ENCODE measurements at regions not wholly inside any gene's neighbourhood (a gene's known extent, or its start where the extent isn't known, plus 50 kb on each side); places are given as distances from the start of the nearest gene placed in this dataset.

DNA sequence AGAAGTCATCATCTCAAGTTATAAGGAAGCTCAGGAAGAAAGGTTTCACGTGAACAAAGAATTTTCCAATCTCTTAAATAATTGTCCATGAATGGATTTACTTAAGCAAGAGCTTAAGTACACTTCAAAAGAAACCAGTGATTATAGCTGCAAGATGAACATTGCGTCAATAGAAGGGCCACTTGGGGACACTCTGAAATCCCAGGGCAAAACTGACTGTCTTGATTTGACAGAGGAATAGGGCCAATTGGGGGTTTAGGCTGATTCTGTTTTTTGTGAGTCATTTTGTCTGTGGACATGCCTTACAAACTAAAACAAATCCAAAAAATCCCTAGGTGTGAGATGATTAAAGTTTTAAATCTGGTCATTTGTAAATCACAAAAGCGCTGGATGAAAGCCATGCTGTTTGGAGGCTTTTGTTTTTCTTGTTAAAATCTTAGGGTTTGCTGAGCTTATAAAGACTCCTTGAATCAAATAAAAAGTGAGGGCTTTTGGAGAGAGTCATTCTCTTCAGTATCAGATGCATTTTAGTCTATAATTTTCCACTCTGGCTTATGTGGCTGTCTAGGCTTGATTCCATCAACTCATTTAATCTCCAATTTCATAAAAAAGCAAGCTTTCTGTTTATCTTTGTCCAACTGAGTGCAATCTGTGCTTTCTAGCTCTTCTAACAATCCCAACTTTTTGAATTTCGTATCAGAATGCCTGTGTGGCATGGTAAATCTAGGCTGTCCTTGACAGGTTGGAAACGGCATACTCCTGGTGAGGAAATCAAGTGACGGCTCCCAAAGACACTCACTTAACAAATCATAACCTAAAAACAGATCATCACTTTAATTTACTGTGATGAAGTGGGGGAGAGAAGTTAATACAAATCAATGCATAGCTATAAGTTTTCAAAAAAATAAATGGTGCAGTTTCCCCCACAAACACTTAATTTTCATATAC is 98.2 kb upstream of the SOX9 start:
- no peaks in the 10 kb centered on the region for H3K36me3 ChIP-seq (ENCODE audit: control insufficient read depth in 4 of 4, insufficient read depth in 3 of 4, low read depth in 1 of 4, low read length in 3 of 4)
- peaks cover 0 to 14% (median 3%) of the 10 kb centered on the region in 4 donors for H3K27me3 ChIP-seq (ENCODE audit: control insufficient read depth in 4 of 4, insufficient read depth in 4 of 4, low read length in 3 of 4)
- H3K4me3 ChIP-seq (ENCODE audit: low read depth in 1 of 3, low read length in 3 of 3), result no peak overlapping the region
- H3K9me3 ChIP-seq (ENCODE audit: control insufficient read depth in 4 of 4, low read length in 3 of 4), result no peaks in the 10 kb centered on the region
- no peak overlapping the region for H3K27ac ChIP-seq (ENCODE audit: low read depth in 1 of 2, low read length in 2 of 2)
- 80% methylated on average over 6 of the region's 6 CpGs for WGBS
- H3K9ac ChIP-seq (ENCODE audit: low read depth in 1 of 2, low read length in 2 of 2), result no peak overlapping the region
- H3K4me1 ChIP-seq (ENCODE audit: control insufficient read depth in 4 of 4, insufficient read depth in 4 of 4, low read length in 3 of 4), result no peaks in the 10 kb centered on the region
- TF ChIP-seq HNF4G (IDR thresholded peaks at IDR 0.05), result no peak
- no peak for TF ChIP-seq RAD21 (IDR thresholded peaks at IDR 0.05)
- TF ChIP-seq, protein P1, sequence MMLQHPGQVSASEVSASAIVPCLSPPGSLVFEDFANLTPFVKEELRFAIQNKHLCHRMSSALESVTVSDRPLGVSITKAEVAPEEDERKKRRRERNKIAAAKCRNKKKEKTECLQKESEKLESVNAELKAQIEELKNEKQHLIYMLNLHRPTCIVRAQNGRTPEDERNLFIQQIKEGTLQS (IDR thresholded peaks at IDR 0.05), result no peak
- TF ChIP-seq, protein P2, sequence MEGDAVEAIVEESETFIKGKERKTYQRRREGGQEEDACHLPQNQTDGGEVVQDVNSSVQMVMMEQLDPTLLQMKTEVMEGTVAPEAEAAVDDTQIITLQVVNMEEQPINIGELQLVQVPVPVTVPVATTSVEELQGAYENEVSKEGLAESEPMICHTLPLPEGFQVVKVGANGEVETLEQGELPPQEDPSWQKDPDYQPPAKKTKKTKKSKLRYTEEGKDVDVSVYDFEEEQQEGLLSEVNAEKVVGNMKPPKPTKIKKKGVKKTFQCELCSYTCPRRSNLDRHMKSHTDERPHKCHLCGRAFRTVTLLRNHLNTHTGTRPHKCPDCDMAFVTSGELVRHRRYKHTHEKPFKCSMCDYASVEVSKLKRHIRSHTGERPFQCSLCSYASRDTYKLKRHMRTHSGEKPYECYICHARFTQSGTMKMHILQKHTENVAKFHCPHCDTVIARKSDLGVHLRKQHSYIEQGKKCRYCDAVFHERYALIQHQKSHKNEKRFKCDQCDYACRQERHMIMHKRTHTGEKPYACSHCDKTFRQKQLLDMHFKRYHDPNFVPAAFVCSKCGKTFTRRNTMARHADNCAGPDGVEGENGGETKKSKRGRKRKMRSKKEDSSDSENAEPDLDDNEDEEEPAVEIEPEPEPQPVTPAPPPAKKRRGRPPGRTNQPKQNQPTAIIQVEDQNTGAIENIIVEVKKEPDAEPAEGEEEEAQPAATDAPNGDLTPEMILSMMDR (IDR thresholded peaks at IDR 0.05; ENCODE audit: low read depth, low read length, missing input control), result no peak
- no peak for TF ChIP-seq FOXA1 (IDR thresholded peaks at IDR 0.05)
- TF ChIP-seq RXRA (IDR thresholded peaks at IDR 0.05), result no peak
- TF ChIP-seq YY1 (IDR thresholded peaks at IDR 0.05), result no peak
- TF ChIP-seq FOXA2 (IDR thresholded peaks at IDR 0.05), result no peak
- TF ChIP-seq JUND (IDR thresholded peaks at IDR 0.05), result no peak
- TF ChIP-seq, protein P3, sequence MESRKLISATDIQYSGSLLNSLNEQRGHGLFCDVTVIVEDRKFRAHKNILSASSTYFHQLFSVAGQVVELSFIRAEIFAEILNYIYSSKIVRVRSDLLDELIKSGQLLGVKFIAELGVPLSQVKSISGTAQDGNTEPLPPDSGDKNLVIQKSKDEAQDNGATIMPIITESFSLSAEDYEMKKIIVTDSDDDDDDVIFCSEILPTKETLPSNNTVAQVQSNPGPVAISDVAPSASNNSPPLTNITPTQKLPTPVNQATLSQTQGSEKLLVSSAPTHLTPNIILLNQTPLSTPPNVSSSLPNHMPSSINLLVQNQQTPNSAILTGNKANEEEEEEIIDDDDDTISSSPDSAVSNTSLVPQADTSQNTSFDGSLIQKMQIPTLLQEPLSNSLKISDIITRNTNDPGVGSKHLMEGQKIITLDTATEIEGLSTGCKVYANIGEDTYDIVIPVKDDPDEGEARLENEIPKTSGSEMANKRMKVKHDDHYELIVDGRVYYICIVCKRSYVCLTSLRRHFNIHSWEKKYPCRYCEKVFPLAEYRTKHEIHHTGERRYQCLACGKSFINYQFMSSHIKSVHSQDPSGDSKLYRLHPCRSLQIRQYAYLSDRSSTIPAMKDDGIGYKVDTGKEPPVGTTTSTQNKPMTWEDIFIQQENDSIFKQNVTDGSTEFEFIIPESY (IDR thresholded peaks at IDR 0.05), result no peak
- no peak for TF ChIP-seq TAF1 (conservative IDR thresholded peaks at IDR 0.05)
- TF ChIP-seq SP1 (IDR thresholded peaks at IDR 0.05), result no peak
- TF ChIP-seq, protein P4, sequence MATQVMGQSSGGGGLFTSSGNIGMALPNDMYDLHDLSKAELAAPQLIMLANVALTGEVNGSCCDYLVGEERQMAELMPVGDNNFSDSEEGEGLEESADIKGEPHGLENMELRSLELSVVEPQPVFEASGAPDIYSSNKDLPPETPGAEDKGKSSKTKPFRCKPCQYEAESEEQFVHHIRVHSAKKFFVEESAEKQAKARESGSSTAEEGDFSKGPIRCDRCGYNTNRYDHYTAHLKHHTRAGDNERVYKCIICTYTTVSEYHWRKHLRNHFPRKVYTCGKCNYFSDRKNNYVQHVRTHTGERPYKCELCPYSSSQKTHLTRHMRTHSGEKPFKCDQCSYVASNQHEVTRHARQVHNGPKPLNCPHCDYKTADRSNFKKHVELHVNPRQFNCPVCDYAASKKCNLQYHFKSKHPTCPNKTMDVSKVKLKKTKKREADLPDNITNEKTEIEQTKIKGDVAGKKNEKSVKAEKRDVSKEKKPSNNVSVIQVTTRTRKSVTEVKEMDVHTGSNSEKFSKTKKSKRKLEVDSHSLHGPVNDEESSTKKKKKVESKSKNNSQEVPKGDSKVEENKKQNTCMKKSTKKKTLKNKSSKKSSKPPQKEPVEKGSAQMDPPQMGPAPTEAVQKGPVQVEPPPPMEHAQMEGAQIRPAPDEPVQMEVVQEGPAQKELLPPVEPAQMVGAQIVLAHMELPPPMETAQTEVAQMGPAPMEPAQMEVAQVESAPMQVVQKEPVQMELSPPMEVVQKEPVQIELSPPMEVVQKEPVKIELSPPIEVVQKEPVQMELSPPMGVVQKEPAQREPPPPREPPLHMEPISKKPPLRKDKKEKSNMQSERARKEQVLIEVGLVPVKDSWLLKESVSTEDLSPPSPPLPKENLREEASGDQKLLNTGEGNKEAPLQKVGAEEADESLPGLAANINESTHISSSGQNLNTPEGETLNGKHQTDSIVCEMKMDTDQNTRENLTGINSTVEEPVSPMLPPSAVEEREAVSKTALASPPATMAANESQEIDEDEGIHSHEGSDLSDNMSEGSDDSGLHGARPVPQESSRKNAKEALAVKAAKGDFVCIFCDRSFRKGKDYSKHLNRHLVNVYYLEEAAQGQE (IDR thresholded peaks at IDR 0.05), result no peak
- DNase-seq (ENCODE audit: low spot score), result no peak

DNA sequence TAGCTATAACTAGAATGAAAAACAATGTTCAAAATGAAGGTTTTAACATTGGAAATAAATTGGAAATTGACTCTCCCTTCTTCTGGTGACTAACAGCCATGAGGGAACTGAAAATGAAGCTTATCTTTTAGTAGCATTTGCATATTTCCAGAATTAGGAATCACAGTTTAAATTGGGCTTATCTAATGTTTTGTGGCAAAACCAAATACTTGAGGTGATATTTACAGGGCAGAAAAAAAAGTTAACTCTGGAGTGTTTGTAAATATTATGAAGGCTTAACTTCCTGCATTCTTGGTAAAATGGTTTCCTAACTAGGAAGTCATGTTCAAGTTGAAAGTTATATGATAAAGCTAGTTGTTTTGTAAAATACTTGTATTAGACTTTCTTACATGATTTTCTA is 96.4 kb upstream of the SOX9 start:
- no peak for DNase-seq (ENCODE audit: low spot score)
- no peaks in the 10 kb centered on the region for H3K9me3 ChIP-seq (ENCODE audit: control insufficient read depth in 4 of 4, low read length in 3 of 4)
- no peak for TF ChIP-seq YY1 (IDR thresholded peaks at IDR 0.05)
- peaks cover 0 to 14% (median 2%) of the 10 kb centered on the region in 4 donors for H3K27me3 ChIP-seq (ENCODE audit: control insufficient read depth in 4 of 4, insufficient read depth in 4 of 4, low read length in 3 of 4)
- H3K36me3 ChIP-seq (ENCODE audit: control insufficient read depth in 4 of 4, insufficient read depth in 3 of 4, low read depth in 1 of 4, low read length in 3 of 4), result no peaks in the 10 kb centered on the region
- H3K4me1 ChIP-seq (ENCODE audit: control insufficient read depth in 4 of 4, insufficient read depth in 4 of 4, low read length in 3 of 4), result no peaks in the 10 kb centered on the region
- no peak overlapping the region for H3K4me3 ChIP-seq (ENCODE audit: low read depth in 1 of 3, low read length in 3 of 3)
- H3K9ac ChIP-seq (ENCODE audit: low read depth in 1 of 2, low read length in 2 of 2), result no peak overlapping the region
- no peak overlapping the region for H3K27ac ChIP-seq (ENCODE audit: low read depth in 1 of 2, low read length in 2 of 2)

Data from liver (tissue), 8 donors.